ENCODE measurements at regions not wholly inside any gene's neighbourhood (a gene's known extent, or its start where the extent isn't known, plus 50 kb on each side); places are given as distances from the start of the nearest gene placed in this dataset.

DNA sequence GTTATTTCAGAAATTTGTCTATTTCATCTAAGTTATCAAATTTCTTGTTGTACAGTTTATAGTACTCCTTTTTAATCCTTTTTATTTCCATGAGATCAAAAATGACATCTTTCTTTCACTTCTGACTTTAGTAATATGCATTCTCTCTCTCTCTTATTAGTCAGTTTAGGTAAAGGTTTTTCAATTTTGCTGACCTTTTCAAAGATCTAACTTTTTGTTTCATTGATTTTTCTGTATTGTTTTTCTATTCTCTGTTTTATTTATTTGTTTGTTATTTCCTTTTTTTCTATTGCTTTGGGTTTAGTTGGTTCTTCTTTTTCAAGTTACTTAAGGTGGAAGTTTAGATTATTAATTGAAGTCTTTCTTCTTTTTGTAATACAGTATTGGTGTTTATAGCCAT lies 294.2 kb downstream of the CCDC85A start:
- H3K9me2 ChIP-seq: no peaks in the 10 kb centered on the region
- ChIA-PET CTCF (no interaction called here), POLR2A (no interaction called here)
- no peak overlapping the region for H3K9ac ChIP-seq
- H4K20me1 ChIP-seq (ENCODE audit: insufficient read depth): no peaks in the 10 kb centered on the region
- H3K27ac ChIP-seq (ENCODE audit: low read depth in 2 of 2, low read length in 1 of 2): no peak overlapping the region
- TF ChIP-seq GATA2 (CRISPR knock-in tag; IDR thresholded peaks at IDR 0.05) (no peak), MXI1 (IDR thresholded peaks at IDR 0.05; ENCODE audit: low read depth, low read length) (no peak)
- H3K79me2 ChIP-seq (ENCODE audit: insufficient read depth): no peaks in the 10 kb centered on the region
- no peak for DNase-seq
- H3K4me1 ChIP-seq (ENCODE audit: control insufficient read depth in 1 of 2, insufficient read depth in 2 of 2, low read depth in 1 of 2, low read length in 1 of 2): peaks cover 2 to 4% of the 10 kb centered on the region in 2 experiments; a peak in 2 of 4 replicates
- no peaks in the 10 kb centered on the region for H3K27me3 ChIP-seq (ENCODE audit: insufficient read depth)
- H3F3A ChIP-seq (replicated peaks; ENCODE audit: insufficient read depth): peaks cover 8% of the 10 kb centered on the region
- H3K36me3 ChIP-seq (replicated peaks in 1 of 2; ENCODE audit: control insufficient read depth in 1 of 2, insufficient read depth in 2 of 2, low read length in 1 of 2): peaks cover 0 to 11% of the 10 kb centered on the region in 2 experiments
- H3K4me2 ChIP-seq: no peak overlapping the region
- no peak overlapping the region; the same call in 1 of the 2 replicates for H2AFZ ChIP-seq (ENCODE audit: low read depth)
- no peaks in the 10 kb centered on the region for H3K9me3 ChIP-seq
- H3K4me3 ChIP-seq (ENCODE audit: low read depth in 2 of 2, low read length in 1 of 2): no peak overlapping the region

DNA sequence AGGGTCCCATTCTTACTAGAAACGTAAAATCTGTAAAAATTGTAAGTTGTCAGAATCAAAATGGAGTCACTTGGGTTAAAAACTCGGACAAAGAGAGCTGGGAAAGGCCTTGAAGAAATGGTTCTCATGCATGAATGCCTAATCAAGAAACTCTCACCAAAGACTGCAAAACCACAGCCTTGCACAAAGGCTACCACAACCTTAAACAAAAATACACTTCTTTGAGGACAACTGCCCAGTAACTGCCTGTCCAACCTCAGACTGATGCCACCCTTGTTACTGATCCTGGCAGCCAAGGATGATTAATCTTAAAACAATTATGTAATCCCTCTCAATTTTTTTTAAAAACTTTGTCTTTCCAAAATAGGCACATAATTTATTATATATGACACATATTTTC lies 299.3 kb downstream of the CCDC85A start:
- Histone ChIP-seq H3K9me3 (no peaks in the 10 kb centered on the region), H3K9me2 (no peaks in the 10 kb centered on the region), H3K4me2 (no peak overlapping the region), H3K36me3 (replicated peaks in 1 of 2; ENCODE audit: control insufficient read depth in 1 of 2, insufficient read depth in 2 of 2, low read length in 1 of 2) (peaks cover 0 to 5% of the 10 kb centered on the region in 2 experiments), H3K27me3 (ENCODE audit: insufficient read depth) (no peaks in the 10 kb centered on the region), H2AFZ (ENCODE audit: low read depth) (peak overlapping the region; percentile 2), H3K27ac (ENCODE audit: low read depth in 2 of 2, low read length in 1 of 2) (no peak overlapping the region), H3F3A (replicated peaks; ENCODE audit: insufficient read depth) (peaks cover 5% of the 10 kb centered on the region), H3K4me3 (ENCODE audit: low read depth in 2 of 2, low read length in 1 of 2) (no peak overlapping the region), H3K9ac (no peak overlapping the region), H3K4me1 (ENCODE audit: control insufficient read depth in 1 of 2, insufficient read depth in 2 of 2, low read depth in 1 of 2, low read length in 1 of 2) (no peaks in the 10 kb centered on the region), H3K79me2 (ENCODE audit: insufficient read depth) (no peaks in the 10 kb centered on the region), H4K20me1 (ENCODE audit: insufficient read depth) (no peaks in the 10 kb centered on the region)
- ChIA-PET CTCF (interaction anchor here (0.7 kb wide), 1 partner anchor 209 kb away, joined by 3 read pairs; no protein-coding TSS in a partner anchor), POLR2A (no interaction called here)
- DNase-seq: no peak
- 34% methylated on average over 2 of the region's 2 CpGs for WGBS (ENCODE audit: low lambda C conversion rate)
- no peak for TF ChIP-seq RXRA (IDR thresholded peaks at IDR 0.05; ENCODE audit: borderline replicate concordance, low read depth)
- no peak for TF ChIP-seq SIN3A (IDR thresholded peaks at IDR 0.05; ENCODE audit: borderline replicate concordance, low read depth, low read length)
- TF ChIP-seq, protein P1, sequence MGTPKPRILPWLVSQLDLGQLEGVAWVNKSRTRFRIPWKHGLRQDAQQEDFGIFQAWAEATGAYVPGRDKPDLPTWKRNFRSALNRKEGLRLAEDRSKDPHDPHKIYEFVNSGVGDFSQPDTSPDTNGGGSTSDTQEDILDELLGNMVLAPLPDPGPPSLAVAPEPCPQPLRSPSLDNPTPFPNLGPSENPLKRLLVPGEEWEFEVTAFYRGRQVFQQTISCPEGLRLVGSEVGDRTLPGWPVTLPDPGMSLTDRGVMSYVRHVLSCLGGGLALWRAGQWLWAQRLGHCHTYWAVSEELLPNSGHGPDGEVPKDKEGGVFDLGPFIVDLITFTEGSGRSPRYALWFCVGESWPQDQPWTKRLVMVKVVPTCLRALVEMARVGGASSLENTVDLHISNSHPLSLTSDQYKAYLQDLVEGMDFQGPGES (IDR thresholded peaks at IDR 0.05; ENCODE audit: low read depth, low read length): no peak
- TF ChIP-seq, protein P2, sequence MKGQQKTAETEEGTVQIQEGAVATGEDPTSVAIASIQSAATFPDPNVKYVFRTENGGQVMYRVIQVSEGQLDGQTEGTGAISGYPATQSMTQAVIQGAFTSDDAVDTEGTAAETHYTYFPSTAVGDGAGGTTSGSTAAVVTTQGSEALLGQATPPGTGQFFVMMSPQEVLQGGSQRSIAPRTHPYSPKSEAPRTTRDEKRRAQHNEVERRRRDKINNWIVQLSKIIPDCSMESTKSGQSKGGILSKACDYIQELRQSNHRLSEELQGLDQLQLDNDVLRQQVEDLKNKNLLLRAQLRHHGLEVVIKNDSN (IDR thresholded peaks at IDR 0.05; ENCODE audit: borderline replicate concordance, low read depth): no peak
- no peak for TF ChIP-seq MXI1 (IDR thresholded peaks at IDR 0.05; ENCODE audit: low read depth, low read length)
- TF ChIP-seq, protein P3, sequence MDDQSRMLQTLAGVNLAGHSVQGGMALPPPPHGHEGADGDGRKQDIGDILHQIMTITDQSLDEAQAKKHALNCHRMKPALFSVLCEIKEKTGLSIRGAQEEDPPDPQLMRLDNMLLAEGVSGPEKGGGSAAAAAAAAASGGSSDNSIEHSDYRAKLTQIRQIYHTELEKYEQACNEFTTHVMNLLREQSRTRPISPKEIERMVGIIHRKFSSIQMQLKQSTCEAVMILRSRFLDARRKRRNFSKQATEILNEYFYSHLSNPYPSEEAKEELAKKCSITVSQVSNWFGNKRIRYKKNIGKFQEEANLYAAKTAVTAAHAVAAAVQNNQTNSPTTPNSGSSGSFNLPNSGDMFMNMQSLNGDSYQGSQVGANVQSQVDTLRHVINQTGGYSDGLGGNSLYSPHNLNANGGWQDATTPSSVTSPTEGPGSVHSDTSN (IDR thresholded peaks at IDR 0.05): 0 out of 2 replicates have a peak, but pooled peaks have one; percentile 18
- TF ChIP-seq, protein P4, sequence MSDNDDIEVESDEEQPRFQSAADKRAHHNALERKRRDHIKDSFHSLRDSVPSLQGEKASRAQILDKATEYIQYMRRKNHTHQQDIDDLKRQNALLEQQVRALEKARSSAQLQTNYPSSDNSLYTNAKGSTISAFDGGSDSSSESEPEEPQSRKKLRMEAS (IDR thresholded peaks at IDR 0.05; ENCODE audit: low read depth): 0 out of 2 replicates have a peak, but pooled peaks have one; percentile 12
- TF ChIP-seq, protein P5, sequence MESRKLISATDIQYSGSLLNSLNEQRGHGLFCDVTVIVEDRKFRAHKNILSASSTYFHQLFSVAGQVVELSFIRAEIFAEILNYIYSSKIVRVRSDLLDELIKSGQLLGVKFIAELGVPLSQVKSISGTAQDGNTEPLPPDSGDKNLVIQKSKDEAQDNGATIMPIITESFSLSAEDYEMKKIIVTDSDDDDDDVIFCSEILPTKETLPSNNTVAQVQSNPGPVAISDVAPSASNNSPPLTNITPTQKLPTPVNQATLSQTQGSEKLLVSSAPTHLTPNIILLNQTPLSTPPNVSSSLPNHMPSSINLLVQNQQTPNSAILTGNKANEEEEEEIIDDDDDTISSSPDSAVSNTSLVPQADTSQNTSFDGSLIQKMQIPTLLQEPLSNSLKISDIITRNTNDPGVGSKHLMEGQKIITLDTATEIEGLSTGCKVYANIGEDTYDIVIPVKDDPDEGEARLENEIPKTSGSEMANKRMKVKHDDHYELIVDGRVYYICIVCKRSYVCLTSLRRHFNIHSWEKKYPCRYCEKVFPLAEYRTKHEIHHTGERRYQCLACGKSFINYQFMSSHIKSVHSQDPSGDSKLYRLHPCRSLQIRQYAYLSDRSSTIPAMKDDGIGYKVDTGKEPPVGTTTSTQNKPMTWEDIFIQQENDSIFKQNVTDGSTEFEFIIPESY (IDR thresholded peaks at IDR 0.05; ENCODE audit: borderline replicate concordance, low read depth): no peak
